IMR-90 (cell line): ENCODE measurements at regions not wholly inside any gene's neighbourhood (a gene's known extent, or its start where the extent isn't known, plus 50 kb on each side); places are given as distances from the start of the nearest gene placed in this dataset.
A peak's percentile ranks its signal among the peaks of the same experiment; 100 is the strongest.

Source experiments
- ATAC-seq: fragments of 200-7000 bp; cut with Tn5 transposase; 2 replicates; pipeline ENCODE4 v1.9.1; 2020; ENCODE audit warnings: low read depth, mild to moderate bottlenecking, moderate library complexity
- BruUV-seq: library from RNA; stranded (reverse); fragments of 400-500 nt; replicated peaks from 2 replicates; lab custom pipeline; 2021; lab: Mats Ljungman, UMichigan
- CTCF ChIA-PET: fragments of 300-600 bp; formaldehyde crosslinking; extraction: SDS; loops from one replicate; lab custom pipeline; 2021; ENCODE audit warnings: antibody characterized with exemption; lab: Yijun Ruan, JAX
- POLR2A ChIA-PET: fragments of 300-600 bp; sonication (Branson Sonifier 250); formaldehyde crosslinking; loops from one replicate; lab custom pipeline; 2022; ENCODE audit warnings: antibody characterized with exemption; ENCODE audit not compliant: unreplicated experiment; lab: Charles Lee
- DNase-seq: peaks from one replicate; pipeline ENCODE4 v3.0.0; 2013
- H2AFZ ChIP-seq: replicated peaks from 2 replicates; pipeline ENCODE3; 2013; ENCODE audit warnings: low read length, mild to moderate bottlenecking; ENCODE audit not compliant: poor library complexity
- H2AK5ac ChIP-seq: 2 replicates; pipeline ENCODE4 v1.6.1; 2013; ENCODE audit warnings: low read depth, low read length, inconsistent platforms
- H2AK9ac ChIP-seq: replicated peaks from 2 replicates; pipeline ENCODE3; 2013; ENCODE audit warnings: mild to moderate bottlenecking, low read depth, low read length, moderate library complexity; ENCODE audit not compliant: poor library complexity
- H2BK120ac ChIP-seq: 2 replicates; pipeline ENCODE4 v1.6.1; 2013; ENCODE audit warnings: low read depth, low read length, inconsistent platforms
- H2BK15ac ChIP-seq: 3 replicates; pipeline ENCODE4 v1.6.1; 2013; ENCODE audit warnings: low read depth, low read length, inconsistent platforms
- H2BK20ac ChIP-seq: 2 replicates; pipeline ENCODE4 v1.6.1; 2013; ENCODE audit warnings: low read depth, mild to moderate bottlenecking, inconsistent platforms, low read length, moderate library complexity
- H2BK5ac ChIP-seq: 2 replicates; pipeline ENCODE4 v1.6.1; 2013; ENCODE audit warnings: mild to moderate bottlenecking, low read depth, low read length, inconsistent platforms; ENCODE audit not compliant: poor library complexity, severe bottlenecking
- H3K14ac ChIP-seq: replicated peaks from 2 replicates; pipeline ENCODE4 v1.6.1; 2013; ENCODE audit warnings: low read depth, low read length, inconsistent platforms
- H3K18ac ChIP-seq: 2 replicates; pipeline ENCODE4 v1.6.1; 2013; ENCODE audit warnings: low read depth, low read length, control low read depth
- H3K23ac ChIP-seq: 2 replicates; pipeline ENCODE4 v1.6.1; 2013; ENCODE audit warnings: low read depth, low read length, inconsistent platforms
- H3K27ac ChIP-seq: 2 replicates; pipeline ENCODE4 v1.5.1; 2013; ENCODE audit warnings: mild to moderate bottlenecking, control low read depth, low read length; ENCODE audit not compliant: insufficient read depth
- H3K27me3 ChIP-seq: 2 replicates; pipeline ENCODE4 v1.6.1; 2013; ENCODE audit warnings: low read length; ENCODE audit not compliant: control insufficient read depth, insufficient read depth
- H3K36me3 ChIP-seq: 2 replicates; pipeline ENCODE4 v1.6.1; 2013; ENCODE audit warnings: low read length, mixed read lengths; ENCODE audit not compliant: control insufficient read depth, insufficient read depth
- H3K4ac ChIP-seq: 2 replicates; pipeline ENCODE4 v1.6.1; 2013; ENCODE audit warnings: low read depth, low read length, inconsistent platforms
- H3K4me1 ChIP-seq: 2 replicates; pipeline ENCODE4 v1.6.1; 2013; ENCODE audit warnings: low read length, mixed read lengths; ENCODE audit not compliant: control insufficient read depth, insufficient read depth
- H3K4me2 ChIP-seq: 2 replicates; pipeline ENCODE4 v1.6.1; 2013; ENCODE audit warnings: low read depth, mild to moderate bottlenecking, control low read depth, low read length, moderate library complexity
- H3K4me3 ChIP-seq: 2 replicates; pipeline ENCODE4 v1.5.1; 2013; ENCODE audit warnings: low read depth, mild to moderate bottlenecking, control low read depth, low read length, moderate library complexity; ENCODE audit not compliant: insufficient read depth
- H3K56ac ChIP-seq: 2 replicates; pipeline ENCODE4 v1.6.1; 2013; ENCODE audit warnings: low read length, inconsistent platforms; ENCODE audit not compliant: insufficient read depth; ENCODE audit errors: extremely low read depth
- H3K79me1 ChIP-seq, 2 experiments: 2 replicates each; pipeline ENCODE4 v1.6.1; 2013; ENCODE audit warnings: low read length in 2 of 2, inconsistent platforms in 1 of 2, low read depth in 1 of 2
- H3K9ac ChIP-seq: 2 replicates; pipeline ENCODE4 v1.6.1; 2013; ENCODE audit warnings: low read depth, low read length, control low read depth
- H3K9me1 ChIP-seq: 2 replicates; pipeline ENCODE4 v1.6.1; 2013; ENCODE audit warnings: low read length, inconsistent platforms; ENCODE audit not compliant: insufficient read depth
- H3K9me3 ChIP-seq: 2 replicates; pipeline ENCODE4 v1.6.1; 2013; ENCODE audit warnings: low read length; ENCODE audit not compliant: control insufficient read depth, insufficient read depth
- H4K20me1 ChIP-seq: 2 replicates; pipeline ENCODE4 v1.6.1; 2013; ENCODE audit warnings: low read length, inconsistent platforms; ENCODE audit not compliant: insufficient read depth
- H4K5ac ChIP-seq: 2 replicates; pipeline ENCODE4 v1.6.1; 2013; ENCODE audit warnings: mild to moderate bottlenecking, low read depth, low read length, control low read depth
- H4K8ac ChIP-seq, 2 experiments: 2 replicates each; pipeline ENCODE4 v1.6.1; 2013; ENCODE audit warnings: low read depth in 2 of 2, low read length in 2 of 2, control low read depth in 1 of 2, inconsistent platforms in 1 of 2
- H4K91ac ChIP-seq: 2 replicates; pipeline ENCODE4 v1.6.1; 2013; ENCODE audit warnings: low read depth, low read length, inconsistent platforms; ENCODE audit not compliant: insufficient read depth
- MAZ ChIP-seq: IDR thresholded peaks from 2 replicates; pipeline ENCODE4 v1.6.1; 2012; ENCODE audit warnings: low read depth, mild to moderate bottlenecking, low read length, improper control_type of control experiment, moderate library complexity, borderline replicate concordance
- NFE2L2 ChIP-seq: fragments of 150-350 bp; IDR thresholded peaks from 2 replicates; pipeline ENCODE4 v1.6.1; 2016; ENCODE audit warnings: low read depth, mild to moderate bottlenecking, low read length
- RAD21 ChIP-seq: IDR thresholded peaks from 2 replicates; pipeline ENCODE4 v1.6.1; 2012; ENCODE audit warnings: low read length, improper control_type of control experiment
- SMC3 ChIP-seq: fragments of 150-350 bp; IDR thresholded peaks from 2 replicates; pipeline ENCODE4 v1.6.1; 2016; ENCODE audit warnings: low read depth, mild to moderate bottlenecking, antibody characterized with exemption, low read length, moderate library complexity
- WGBS, 2 experiments: methylation state at CpG; one replicate each; pipeline versions ENCODE4 v1.1.5 to v1.1.7; 2013; ENCODE audit warnings: missing lambda C conversion rate in 2 of 2; ENCODE audit not compliant: insufficient read length in 1 of 2; ENCODE audit errors: extremely low coverage in 2 of 2; 5-methylcytosine and 5-hydroxymethylcytosine counted together
- dilution Hi-C: fragments of 300-500 bp; cut with HindIII; formaldehyde crosslinking; loops from one replicate; pipeline ENCODE4 v1.14.3; 2018; ENCODE audit warnings: low sequenced_read_pairs; ENCODE audit not compliant: unreplicated experiment
- in situ Hi-C: fragments of 300-500 bp; cut with MboI; formaldehyde crosslinking; loops from 3 replicates; pipeline ENCODE4 v1.14.3; 2019; ENCODE audit warnings: low sequenced_read_pairs, inconsistent platforms, mixed read lengths
- intact Hi-C: fragments of 100-400 bp; cut with micrococcal nuclease; formaldehyde crosslinking; loops from 2 replicates; pipeline ENCODE4 v1.10.0; 2022

- TF ChIP-seq MAZ (no peak), NFE2L2 (no peak)
Measured at GRCh38 chr5:124669956-124670721, 76.3 kb downstream of the ZNF608 start (continued).

GRCh38 chr5:124669300-124669648 is 77.2 kb downstream of the ZNF608 start:
- Histone ChIP-seq H3K36me3 (no peaks in the 10 kb centered on the region), H2BK20ac (peak overlapping the region; percentile 14; the same call in 1 of the 2 replicates), H4K20me1 (peaks cover 4% of the 10 kb centered on the region; the same call in 1 of the 2 replicates), H3K4me3 (no peak overlapping the region), H3K9me3 (no peaks in the 10 kb centered on the region), H3K56ac (no peak overlapping the region), H3K79me1 (peaks cover 22 to 54% of the 10 kb centered on the region in 2 experiments), H2BK5ac (peak overlapping the region; percentile 49), H3K4ac (peak overlapping the region; percentile 62), H2AK5ac (peak overlapping the region; percentile 74), H3K27ac (no peak overlapping the region), H3K14ac (0 out of 2 replicates have a peak overlapping the region, but pooled peaks have one; percentile 31), H4K5ac (peak overlapping the region; percentile 37; the same call in 1 of the 2 replicates), H2AFZ (no peak overlapping the region), H3K23ac (0 out of 2 replicates have a peak overlapping the region, but pooled peaks have one; percentile 1), H3K27me3 (no peaks in the 10 kb centered on the region), H2AK9ac (no peak overlapping the region), H3K9ac (no peak overlapping the region), H2BK15ac (peak overlapping the region; percentile 28; the same call in 1 of the 3 replicates), H3K4me1 (peaks cover 9% of the 10 kb centered on the region), H3K9me1 (peaks cover 9% of the 10 kb centered on the region), H2BK120ac (peak overlapping the region; percentile 52), H4K91ac (peak overlapping the region; percentile 48), H3K18ac (peak overlapping the region; percentile 48; the same call in 1 of the 2 replicates), H4K8ac (peak overlapping the region; percentile 18 to 56; a peak in 1 of 4 replicates), H3K4me2 (no peak overlapping the region)
- ATAC-seq (no peak), DNase-seq (no peak)
- intact Hi-C loops (no loop called here), dilution Hi-C loops (no loop called here), in situ Hi-C loops (no loop called here)
- TF ChIP-seq SMC3 (no peak), RAD21 (no peak)
- WGBS, 2 experiments, result 14% methylated on average over 1 of the region's 4 CpGs; no CpG with 5 or more reads in 1 of the 2 experiments
- ChIA-PET POLR2A (interaction anchor here (0.5 kb wide), 1 partner anchor 1158 kb away, joined by 5 read pairs; the partner anchor contains the start of gene CSNK1G3), CTCF (interaction anchor here (0.5 to 0.9 kb wide), 2 partner anchors 19 to 582 kb away, joined by 4 read pairs; no protein-coding TSS in a partner anchor)
- BruUV-seq, result no TSS peak
